GM21360 (cell line): ENCODE measurements at regions not wholly inside any gene's neighbourhood (a gene's known extent, or its start where the extent isn't known, plus 50 kb on each side); places are given as distances from the start of the nearest gene placed in this dataset.

Source experiments
- ATAC-seq: cut with Tn5 transposase; IDR thresholded peaks from one replicate; pipeline ENCODE4 v1.9.1; 2021; ENCODE audit warnings: mild to moderate bottlenecking, moderate library complexity; ENCODE audit not compliant: unreplicated experiment

GRCh38 chr5:158378931-158379330 lies 520.0 kb upstream of the CLINT1 start:
- ATAC-seq, result no peak

- no peak for ATAC-seq
Measured at GRCh38 chr5:158376679-158377078, 517.7 kb upstream of the CLINT1 start.

- ATAC-seq, result no peak
Measured at GRCh38 chr5:158375531-158375930, 516.6 kb upstream of the CLINT1 start.

GRCh38 chr5:158373608-158374395 lies 514.9 kb upstream of the CLINT1 start:
- no peak for ATAC-seq

- ATAC-seq, result no peak
Measured at GRCh38 chr5:158369241-158369640, 510.3 kb upstream of the CLINT1 start.

- no peak for ATAC-seq
Measured at GRCh38 chr5:158368686-158369085, 509.7 kb upstream of the CLINT1 start.

- no peak for ATAC-seq
Measured at GRCh38 chr5:158364367-158364766, 505.4 kb upstream of the CLINT1 start.

- ATAC-seq, result no peak
Measured at GRCh38 chr5:158354958-158355357, 496.0 kb upstream of the CLINT1 start.

- ATAC-seq, result no peak
Measured at GRCh38 chr5:158351485-158352125, 492.7 kb upstream of the CLINT1 start.

- no peak for ATAC-seq
Measured at GRCh38 chr5:158349987-158350386, 491.0 kb upstream of the CLINT1 start.

- ATAC-seq, result no peak
Measured at GRCh38 chr5:158344376-158344775, 485.4 kb upstream of the CLINT1 start.

- no peak for ATAC-seq
Measured at GRCh38 chr5:158340608-158341007, 481.7 kb upstream of the CLINT1 start.

- ATAC-seq, result no peak
Measured at GRCh38 chr5:158326256-158326655, 467.3 kb upstream of the CLINT1 start.

- no peak for ATAC-seq
Measured at GRCh38 chr5:158324236-158324635, 465.3 kb upstream of the CLINT1 start.

GRCh38 chr5:158322620-158323019 lies 463.7 kb upstream of the CLINT1 start:
- ATAC-seq, result no peak

- ATAC-seq, result no peak
Measured at GRCh38 chr5:158320934-158321333, 462.0 kb upstream of the CLINT1 start.

GRCh38 chr5:158320178-158320674 lies 461.3 kb upstream of the CLINT1 start:
- no peak for ATAC-seq

GRCh38 chr5:158317507-158317906 lies 458.6 kb upstream of the CLINT1 start:
- ATAC-seq, result no peak

GRCh38 chr5:158313733-158314464 lies 455.0 kb upstream of the CLINT1 start:
- no peak for ATAC-seq

GRCh38 chr5:158313027-158313732 lies 454.2 kb upstream of the CLINT1 start:
- no peak for ATAC-seq
